ENCODE measurements at regions not wholly inside any gene's neighbourhood (a gene's known extent, or its start where the extent isn't known, plus 50 kb on each side); places are given as distances from the start of the nearest gene placed in this dataset.

- TF ChIP-seq CTCF (IDR thresholded peaks at IDR 0.05; ENCODE audit: extremely low read depth in 1 of 2, insufficient read depth in 1 of 2, low read depth in 1 of 2, low read length in 2 of 2) (no peak), POLR2A (IDR thresholded peaks at IDR 0.05; ENCODE audit: low read depth, low read length) (no peak), EZH2 (IDR thresholded peaks at IDR 0.05; ENCODE audit: borderline replicate concordance, low read depth, low read length, severe bottlenecking) (no peak), MYC (IDR thresholded peaks at IDR 0.05; ENCODE audit: low read depth, low read length) (no peak)
Observed at GRCh38 chr5:125047871-125048270, 301.4 kb upstream of the ZNF608 start.

Measured in endothelial cell of umbilical vein (primary cell).